WTC11 (cell line): ENCODE measurements at regions not wholly inside any gene's neighbourhood (a gene's known extent, or its start where the extent isn't known, plus 50 kb on each side); places are given as distances from the start of the nearest gene placed in this dataset.

ENCODE experiments used
- ATAC-seq: fragments of 200-7000 bp; cut with Tn5 transposase; 2 replicates; pipeline ENCODE4 v1.10.0; 2021; ENCODE audit warnings: mild to moderate bottlenecking, moderate library complexity
- CTCF ChIA-PET: fragments of 300-600 bp; sonication (Branson Sonifier 250); formaldehyde crosslinking; loops from one replicate; lab custom pipeline; 2021; ENCODE audit warnings: antibody characterized with exemption; lab: Charles Lee
- POLR2A ChIA-PET: fragments of 350-600 bp; sonication (Branson Sonifier 250); formaldehyde crosslinking; loops from one replicate; lab custom pipeline; 2021; ENCODE audit warnings: antibody characterized with exemption; lab: Charles Lee
- DNase-seq: peaks from one replicate; pipeline ENCODE4 v3.0.0; 2021; ENCODE audit warnings: low spot score
- H3K27ac Mint-ChIP-seq: 2 replicates; pipeline ENCODE4 v1.8.0; 2021; ENCODE audit warnings: mixed read lengths
- H3K27me3 Mint-ChIP-seq: 2 replicates; pipeline ENCODE4 v1.8.0; 2021; ENCODE audit warnings: low read depth, mild to moderate bottlenecking, moderate library complexity, mixed read lengths
- H3K36me3 Mint-ChIP-seq: 2 replicates; pipeline ENCODE4 v1.8.0; 2021; ENCODE audit warnings: mixed read lengths
- H3K4me1 Mint-ChIP-seq: 2 replicates; pipeline ENCODE4 v1.8.0; 2022; ENCODE audit warnings: mixed read lengths
- H3K4me3 Mint-ChIP-seq: 2 replicates; pipeline ENCODE4 v1.8.0; 2021; ENCODE audit warnings: mild to moderate bottlenecking, moderate library complexity, mixed read lengths
- H3K9me3 Mint-ChIP-seq: 2 replicates; pipeline ENCODE4 v1.8.0; 2021; ENCODE audit warnings: mixed read lengths
- AFF4 ChIP-seq: sonication (generic); formaldehyde crosslinking; IDR thresholded peaks from 2 replicates; pipeline ENCODE4 v1.8.1; 2023; ENCODE audit warnings: mild to moderate bottlenecking, missing genetic modification reagents, borderline replicate concordance
- CBFB ChIP-seq: sonication (generic); formaldehyde crosslinking; IDR thresholded peaks from 2 replicates; pipeline ENCODE4 v1.8.1; 2022; ENCODE audit warnings: mild to moderate bottlenecking, low read depth, missing genetic modification reagents
- CREB1 ChIP-seq: sonication (generic); formaldehyde crosslinking; IDR thresholded peaks from 2 replicates; pipeline ENCODE4 v1.8.0; 2023; ENCODE audit warnings: mild to moderate bottlenecking, missing genetic modification reagents
- CTCF ChIP-seq: fragments of 200-600 bp; IDR thresholded peaks from 2 replicates; pipeline ENCODE4 v1.8.0; 2022; ENCODE audit warnings: antibody characterized with exemption
- EMX1 ChIP-seq: fragments of 250-450 bp; sonication (Bioruptor Pico); IDR thresholded peaks from 2 replicates; pipeline ENCODE4 v1.8.0; 2021; ENCODE audit warnings: mild to moderate bottlenecking
- GTF2I ChIP-seq: fragments of 250-450 bp; sonication (Bioruptor Pico); conservative IDR thresholded peaks from 2 replicates; pipeline ENCODE4 v1.4.0; 2021; ENCODE audit warnings: mild to moderate bottlenecking
- IRF2 ChIP-seq: sonication (generic); formaldehyde crosslinking; IDR thresholded peaks from 2 replicates; pipeline ENCODE4 v1.8.0; 2022; ENCODE audit warnings: low read depth, missing genetic modification reagents, borderline replicate concordance
- MXD4 ChIP-seq: fragments of 250-450 bp; sonication (Bioruptor Pico); IDR thresholded peaks from 2 replicates; pipeline ENCODE4 v1.8.0; 2021; ENCODE audit warnings: mild to moderate bottlenecking, moderate library complexity, borderline replicate concordance
- PRDM15 ChIP-seq: sonication (generic); formaldehyde crosslinking; IDR thresholded peaks from 2 replicates; pipeline ENCODE4 v1.8.0; 2022; ENCODE audit warnings: missing genetic modification reagents
- RORB ChIP-seq: fragments of 250-450 bp; sonication (Bioruptor Pico); IDR thresholded peaks from 2 replicates; pipeline ENCODE4 v1.9.0; 2021; ENCODE audit warnings: mild to moderate bottlenecking
- STAT6 ChIP-seq: sonication (generic); formaldehyde crosslinking; conservative IDR thresholded peaks from 2 replicates; pipeline ENCODE4 v1.8.1; 2023; ENCODE audit warnings: mild to moderate bottlenecking, low read depth, missing genetic modification reagents, moderate library complexity
- ZBTB43 ChIP-seq: sonication (generic); formaldehyde crosslinking; IDR thresholded peaks from 2 replicates; pipeline ENCODE4 v1.8.1; 2023; ENCODE audit warnings: mild to moderate bottlenecking, missing genetic modification reagents

GRCh38 chr4:158970812-158971211 lies 132.1 kb upstream of the RAPGEF2 start:
- ATAC-seq (no peak), DNase-seq (no peak)
- CTCF ChIA-PET = no interaction called here

More at GRCh38 chr4:158970812-158971211, 132.1 kb upstream of the RAPGEF2 start:
- TF ChIP-seq CTCF (no peak), RORB (CRISPR knock-in tag) (no peak), EMX1 (CRISPR knock-in tag) (no peak), PRDM15 (CRISPR knock-in tag) (no peak), ZBTB43 (CRISPR knock-in tag) (no peak), IRF2 (CRISPR knock-in tag) (no peak), STAT6 (CRISPR knock-in tag) (no peak), MXD4 (no peak), CBFB (CRISPR knock-in tag) (no peak), GTF2I (CRISPR knock-in tag) (no peak), AFF4 (CRISPR knock-in tag) (no peak), CREB1 (CRISPR knock-in tag) (no peak)
- Mint-ChIP-seq H3K27ac (no peak overlapping the region), H3K4me1 (peaks cover 11% of the 10 kb centered on the region), H3K36me3 (no peaks in the 10 kb centered on the region), H3K9me3 (no peaks in the 10 kb centered on the region), H3K27me3 (no peaks in the 10 kb centered on the region), H3K4me3 (no peak overlapping the region)
- POLR2A ChIA-PET = no interaction called here
